Fibroblast of the aortic adventitia (primary cell): ENCODE measurements at regions not wholly inside any gene's neighbourhood (a gene's known extent, or its start where the extent isn't known, plus 50 kb on each side); places are given as distances from the start of the nearest gene placed in this dataset.

Source experiments
- DNase-seq: peaks from one replicate; pipeline ENCODE4 v3.0.0-alpha.2; 2010; ENCODE audit warnings: low read depth
- H3K4me3 ChIP-seq: 2 replicates; pipeline ENCODE4 v1.5.1; 2011; ENCODE audit warnings: low read depth, mild to moderate bottlenecking, control low read depth, low read length, moderate library complexity
- TF ChIP-seq, protein P1 (sequence below): IDR thresholded peaks from 2 replicates; pipeline ENCODE4 v1.5.1; 2011; ENCODE audit warnings: mild to moderate bottlenecking, low read length, control low read depth, inconsistent platforms; ENCODE audit not compliant: insufficient read depth

GRCh38 chr2:7982054-7982453 lies 699.8 kb upstream of the ID2 start:
- no peak for DNase-seq
- TF ChIP-seq, protein P1, sequence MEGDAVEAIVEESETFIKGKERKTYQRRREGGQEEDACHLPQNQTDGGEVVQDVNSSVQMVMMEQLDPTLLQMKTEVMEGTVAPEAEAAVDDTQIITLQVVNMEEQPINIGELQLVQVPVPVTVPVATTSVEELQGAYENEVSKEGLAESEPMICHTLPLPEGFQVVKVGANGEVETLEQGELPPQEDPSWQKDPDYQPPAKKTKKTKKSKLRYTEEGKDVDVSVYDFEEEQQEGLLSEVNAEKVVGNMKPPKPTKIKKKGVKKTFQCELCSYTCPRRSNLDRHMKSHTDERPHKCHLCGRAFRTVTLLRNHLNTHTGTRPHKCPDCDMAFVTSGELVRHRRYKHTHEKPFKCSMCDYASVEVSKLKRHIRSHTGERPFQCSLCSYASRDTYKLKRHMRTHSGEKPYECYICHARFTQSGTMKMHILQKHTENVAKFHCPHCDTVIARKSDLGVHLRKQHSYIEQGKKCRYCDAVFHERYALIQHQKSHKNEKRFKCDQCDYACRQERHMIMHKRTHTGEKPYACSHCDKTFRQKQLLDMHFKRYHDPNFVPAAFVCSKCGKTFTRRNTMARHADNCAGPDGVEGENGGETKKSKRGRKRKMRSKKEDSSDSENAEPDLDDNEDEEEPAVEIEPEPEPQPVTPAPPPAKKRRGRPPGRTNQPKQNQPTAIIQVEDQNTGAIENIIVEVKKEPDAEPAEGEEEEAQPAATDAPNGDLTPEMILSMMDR, result no peak
- H3K4me3 ChIP-seq, result no peak overlapping the region

GRCh38 chr2:7983451-7983850 lies 698.4 kb upstream of the ID2 start:
- DNase-seq, result no peak
- TF ChIP-seq, protein P1, result no peak

DNA sequence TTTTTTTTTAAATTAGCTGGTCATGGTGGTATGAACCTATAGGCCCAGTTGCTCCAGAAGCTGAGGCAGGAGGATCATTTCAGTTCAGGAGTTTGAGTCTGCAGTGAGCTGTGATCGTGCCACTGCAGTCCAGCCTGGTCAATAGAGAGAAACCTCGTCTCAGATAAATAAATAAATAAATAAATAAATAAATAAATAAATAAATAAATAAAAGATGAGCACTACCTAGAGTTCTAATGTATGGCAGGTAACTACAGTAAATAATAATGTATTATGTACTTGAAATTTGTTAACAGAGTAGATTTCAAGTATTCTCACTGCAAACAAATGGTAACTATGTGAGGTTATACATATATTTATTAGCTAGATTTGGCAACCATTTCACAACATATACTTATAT lies 697.9 kb upstream of the ID2 start:
- H3K4me3 ChIP-seq, result no peak overlapping the region
- no peak for DNase-seq
- TF ChIP-seq, protein P1, result no peak

More at GRCh38 chr2:7983451-7983850, 698.4 kb upstream of the ID2 start:
- no peak overlapping the region for H3K4me3 ChIP-seq

DNA sequence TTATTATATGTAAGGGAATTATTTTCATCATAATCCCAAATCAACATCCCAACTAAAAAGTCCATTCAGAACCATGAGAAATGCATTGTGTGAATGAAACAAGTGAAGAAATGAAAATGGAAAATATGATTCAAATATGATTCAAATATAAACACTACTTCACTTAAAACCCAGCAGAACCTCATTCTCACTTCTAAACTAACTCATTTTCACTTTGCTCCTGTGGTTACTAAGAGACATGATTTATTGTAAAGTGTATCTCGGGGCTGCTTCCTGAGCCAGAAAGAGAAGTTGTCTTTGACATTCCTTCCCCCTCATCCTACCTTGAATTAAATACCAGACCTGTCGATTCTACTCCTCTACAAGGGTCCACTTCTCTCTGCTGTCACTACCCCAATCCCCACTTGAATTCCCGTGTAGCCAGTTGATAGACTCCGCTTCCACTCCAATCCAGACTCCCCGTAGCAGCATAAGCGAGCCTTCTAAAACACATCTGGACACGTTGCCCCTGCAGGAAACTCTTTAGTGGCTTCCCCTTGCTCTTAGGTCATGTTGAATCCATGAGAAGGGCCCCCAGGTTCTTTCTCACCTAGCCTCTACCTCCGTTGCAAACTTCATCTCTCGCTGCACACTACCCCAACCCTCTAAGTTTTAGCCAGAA lies 697.0 kb upstream of the ID2 start:
- no peak for DNase-seq
- no peak overlapping the region for H3K4me3 ChIP-seq
- TF ChIP-seq, protein P1, result no peak

- no peak overlapping the region for H3K4me3 ChIP-seq
- TF ChIP-seq, protein P1, result no peak
- DNase-seq, result no peak
Observed at GRCh38 chr2:7986431-7986830, 695.4 kb upstream of the ID2 start.

GRCh38 chr2:7987992-7988391 lies 693.9 kb upstream of the ID2 start:
- H3K4me3 ChIP-seq, result no peak overlapping the region
- TF ChIP-seq, protein P1, result no peak
- no peak for DNase-seq

- TF ChIP-seq, protein P1, result no peak
Observed at GRCh38 chr2:7988440-7988839, 693.4 kb upstream of the ID2 start.

More at GRCh38 chr2:7988440-7988839, 693.4 kb upstream of the ID2 start:
- no peak overlapping the region for H3K4me3 ChIP-seq
- no peak for DNase-seq
